HG03432 (cell line): ENCODE measurements at regions not wholly inside any gene's neighbourhood (a gene's known extent, or its start where the extent isn't known, plus 50 kb on each side); places are given as distances from the start of the nearest gene placed in this dataset.
"Not testable (repeated sequence)": the region's sequence is repeated elsewhere in the genome, so short reads cannot be mapped to it uniquely, and the experiment has no call there.

ENCODE experiments used
- ATAC-seq: cut with Tn5 transposase; IDR thresholded peaks from one replicate; pipeline ENCODE4 v1.9.1; 2021; ENCODE audit warnings: mild to moderate bottlenecking, moderate library complexity; ENCODE audit not compliant: unreplicated experiment

DNA sequence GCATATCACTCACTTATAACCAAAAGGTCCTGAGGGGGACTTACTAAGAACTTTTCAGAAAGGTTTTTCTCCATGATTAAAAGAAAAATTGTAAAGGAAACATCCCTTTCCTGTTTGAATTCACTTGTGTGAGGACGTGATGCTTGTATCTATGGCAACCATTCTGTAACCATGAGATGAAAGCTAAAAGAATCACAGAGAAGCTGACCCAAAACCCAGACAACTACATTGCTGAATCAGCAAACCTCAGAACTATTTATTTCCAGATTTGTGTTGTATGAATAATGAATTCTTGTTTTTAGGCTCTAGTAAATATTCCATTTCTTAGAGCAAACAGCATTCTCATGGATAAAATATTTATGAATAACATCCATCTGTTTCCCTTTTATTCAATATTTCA, 91.2 kb downstream of the RCHY1 start:
- ATAC-seq: no peak

DNA sequence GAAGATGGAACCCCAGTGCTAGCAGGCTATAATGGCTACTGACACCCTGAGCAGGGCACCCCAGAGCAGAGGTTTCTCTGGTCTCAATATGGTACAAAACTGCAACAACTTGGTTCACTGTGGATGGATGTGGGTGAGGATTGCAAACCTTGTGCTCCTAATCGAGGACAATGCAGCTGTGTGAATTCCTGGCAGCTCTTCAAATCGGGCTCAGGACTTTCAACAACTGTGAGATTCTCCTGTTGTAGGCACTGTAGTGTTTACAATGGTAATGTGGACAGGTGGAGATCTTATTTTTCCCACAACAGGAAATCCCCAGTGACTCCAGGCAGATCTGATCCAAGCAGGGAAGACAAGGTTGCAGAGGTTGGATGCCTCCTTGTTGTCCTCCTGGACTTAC, 101.5 kb downstream of the RCHY1 start:
- no peak for ATAC-seq

DNA sequence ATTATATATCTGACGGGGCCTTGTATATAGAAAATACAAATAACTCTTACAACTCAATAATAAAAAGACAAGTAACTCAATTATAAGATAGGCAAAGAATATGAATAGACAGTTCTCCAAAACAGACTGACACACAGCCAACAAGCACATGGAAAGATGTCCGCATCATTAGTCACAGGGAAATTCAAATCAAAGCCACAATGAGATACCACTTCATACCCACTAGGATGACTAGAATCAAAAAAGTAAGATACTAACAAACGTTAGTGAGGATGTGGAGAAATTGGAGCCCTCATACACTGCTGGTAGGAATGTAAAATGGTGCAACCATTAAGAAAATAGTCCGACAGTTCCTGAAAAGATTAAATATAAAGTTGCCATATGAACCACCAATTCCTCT, 115.7 kb downstream of the RCHY1 start:
- ATAC-seq: no peak

DNA sequence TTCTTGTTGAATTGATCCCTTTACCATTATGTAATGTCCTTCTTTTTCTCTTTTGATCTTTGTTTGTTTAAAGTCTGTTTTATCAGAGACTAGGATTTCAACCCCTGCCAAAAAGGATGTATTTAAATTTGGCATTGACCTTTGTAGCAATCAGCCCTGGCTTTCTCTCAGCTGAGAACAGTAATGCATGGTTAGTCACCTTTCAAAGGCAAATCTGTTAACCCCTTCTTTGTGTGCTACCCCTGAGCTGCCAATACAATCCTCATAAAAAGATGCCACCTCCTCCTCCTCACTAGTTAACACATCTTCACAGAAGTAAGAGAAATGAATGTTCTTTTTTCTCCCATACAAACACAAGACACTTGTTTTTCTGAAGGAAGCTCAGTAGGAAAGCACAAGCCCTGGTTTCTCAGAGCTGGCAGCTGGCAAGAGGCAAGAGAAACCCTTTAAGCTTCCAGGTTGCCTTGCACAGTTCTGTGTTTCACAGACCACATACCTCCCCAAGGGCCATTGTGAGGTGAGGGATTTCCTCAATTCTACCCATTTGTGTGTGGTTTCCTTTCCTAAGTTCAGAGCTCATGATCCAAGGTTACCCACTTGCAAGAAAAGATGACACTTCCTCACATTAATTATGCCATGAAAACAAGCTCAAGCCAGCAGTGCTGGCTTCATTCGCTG, 122.6 kb downstream of the RCHY1 start:
- ATAC-seq: no peak

DNA sequence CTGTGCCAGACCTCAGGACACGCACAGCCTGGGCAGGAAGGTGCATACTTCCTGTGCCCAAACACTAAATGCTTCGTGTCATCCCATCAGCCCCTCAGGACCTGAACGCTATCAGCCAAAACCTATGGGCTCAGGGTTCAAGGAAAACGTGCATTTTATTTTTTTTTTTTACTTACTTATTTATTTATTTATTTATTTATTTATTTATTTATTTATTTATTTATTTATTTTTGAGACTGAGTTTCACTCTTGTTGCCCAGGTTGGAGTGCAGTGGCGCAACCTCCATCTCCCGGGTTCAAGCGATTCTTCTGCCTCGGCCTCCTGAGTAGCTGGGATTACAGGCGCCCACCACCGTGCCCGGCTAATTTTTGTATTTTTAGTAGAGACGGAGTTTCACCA, 127.8 kb downstream of the RCHY1 start:
- ATAC-seq: not testable (repeated sequence)

DNA sequence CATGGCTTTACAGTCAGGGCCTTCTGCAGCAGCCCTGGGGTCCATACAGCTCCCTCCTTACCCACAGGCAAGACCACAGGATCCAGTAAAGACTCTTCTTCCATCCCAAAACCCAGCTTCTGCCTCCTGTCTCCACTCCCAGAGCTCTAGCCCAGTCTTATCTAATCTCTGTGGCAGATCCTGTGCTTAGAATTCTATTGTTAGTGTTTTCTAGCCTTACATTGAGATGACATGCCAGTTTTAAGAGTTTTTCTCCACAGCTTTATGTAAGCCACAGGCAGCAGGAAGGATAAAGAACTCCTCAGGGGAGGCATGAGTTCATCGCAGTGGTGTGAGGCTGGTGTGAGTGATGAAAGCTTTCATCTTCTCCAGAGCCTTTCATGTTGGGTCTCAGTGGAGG, 129.1 kb downstream of the RCHY1 start:
- no peak for ATAC-seq

DNA sequence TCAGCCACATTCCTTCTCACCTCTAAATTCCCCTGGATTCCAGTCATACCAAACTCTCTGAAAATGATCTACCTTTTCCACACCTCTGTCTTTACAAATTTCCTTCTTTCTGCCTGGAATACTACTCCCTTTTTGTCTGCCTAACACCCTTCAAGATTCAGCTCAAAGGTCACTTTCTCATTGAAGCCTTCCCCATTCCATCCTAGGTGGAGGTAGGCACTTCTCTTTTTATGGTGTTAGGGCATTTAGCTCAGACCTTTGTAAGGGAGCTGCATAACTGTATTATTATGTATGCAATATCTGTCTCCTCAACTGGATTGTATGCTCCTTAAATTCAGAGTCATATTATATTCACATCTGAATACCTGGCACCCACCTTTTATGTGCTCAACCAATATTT, 137.7 kb downstream of the RCHY1 start:
- no peak for ATAC-seq

DNA sequence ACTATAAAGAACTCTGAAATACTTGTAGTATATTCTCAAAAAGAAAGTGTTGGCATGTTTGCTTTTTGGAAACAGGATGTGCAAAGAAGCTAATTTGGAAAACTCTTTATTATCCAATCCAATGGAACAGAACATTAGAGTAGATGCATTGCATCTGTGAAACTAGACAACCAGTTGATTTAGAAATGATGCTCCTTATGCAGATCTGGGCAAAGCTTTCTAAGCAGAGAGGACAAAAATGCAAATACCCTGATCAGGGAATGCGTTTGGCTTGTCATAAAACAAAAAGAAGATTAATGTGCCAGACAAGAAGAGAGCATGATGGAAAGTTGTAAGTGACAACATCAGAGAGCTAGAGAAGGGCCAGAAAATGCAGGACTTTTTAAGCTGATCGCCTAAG, 142.3 kb downstream of the RCHY1 start:
- no peak for ATAC-seq

DNA sequence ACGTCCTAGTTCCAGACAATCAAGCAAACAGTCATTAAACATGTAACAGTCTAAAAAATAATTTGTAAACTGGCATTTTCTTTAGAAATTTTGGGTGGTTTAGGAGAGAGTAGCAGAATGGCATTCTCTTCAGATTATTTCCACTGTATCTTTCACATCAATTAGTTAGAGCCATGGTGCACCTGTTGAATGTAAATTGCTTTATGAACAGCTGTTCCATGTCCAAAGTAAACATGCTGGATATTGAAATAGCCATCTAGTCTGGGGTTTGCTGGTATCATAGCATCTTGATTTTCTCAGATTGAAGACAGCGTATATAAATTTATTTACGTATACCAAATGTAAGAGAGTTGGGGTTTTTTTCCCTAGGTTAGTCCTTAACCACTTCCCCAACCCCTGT, 143.6 kb downstream of the RCHY1 start:
- no peak for ATAC-seq

DNA sequence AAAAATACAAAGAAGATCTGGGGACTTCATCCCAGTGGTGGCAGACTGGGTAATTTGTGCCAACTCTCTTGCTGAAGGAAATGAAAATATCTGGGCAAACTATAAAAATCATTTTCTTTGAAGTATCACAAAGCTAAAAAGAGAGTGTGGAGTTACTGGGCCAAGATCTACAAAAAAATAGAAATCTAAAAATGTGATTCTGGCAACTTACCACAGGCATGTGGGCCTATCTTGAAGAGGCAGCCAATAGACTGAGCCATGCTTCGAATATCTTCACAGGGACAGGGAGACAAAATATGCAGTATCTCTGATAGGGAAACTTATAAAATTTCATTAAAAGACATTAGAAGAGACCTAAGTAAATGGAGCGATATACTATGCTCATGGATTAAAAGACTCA, 168.8 kb downstream of the RCHY1 start:
- no peak for ATAC-seq

DNA sequence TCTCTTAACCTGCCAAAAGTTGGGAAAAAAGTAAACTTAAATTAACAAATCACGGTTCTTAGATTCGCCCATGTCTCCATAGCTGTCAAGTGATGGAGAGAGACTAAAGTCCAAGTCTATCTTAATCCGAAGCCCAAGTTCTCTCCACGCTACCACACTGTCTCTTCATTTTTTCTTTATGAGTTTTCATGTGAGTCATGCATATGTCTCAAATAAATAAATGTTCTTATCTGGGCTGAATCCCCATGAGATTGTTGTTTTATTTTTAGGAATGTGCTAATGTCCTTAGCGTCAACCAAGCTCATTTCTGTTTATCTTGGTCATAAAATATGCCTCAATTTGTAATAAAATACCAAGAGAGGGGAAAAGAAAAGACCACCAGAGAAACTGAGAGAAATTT, 169.3 kb downstream of the RCHY1 start:
- no peak for ATAC-seq

DNA sequence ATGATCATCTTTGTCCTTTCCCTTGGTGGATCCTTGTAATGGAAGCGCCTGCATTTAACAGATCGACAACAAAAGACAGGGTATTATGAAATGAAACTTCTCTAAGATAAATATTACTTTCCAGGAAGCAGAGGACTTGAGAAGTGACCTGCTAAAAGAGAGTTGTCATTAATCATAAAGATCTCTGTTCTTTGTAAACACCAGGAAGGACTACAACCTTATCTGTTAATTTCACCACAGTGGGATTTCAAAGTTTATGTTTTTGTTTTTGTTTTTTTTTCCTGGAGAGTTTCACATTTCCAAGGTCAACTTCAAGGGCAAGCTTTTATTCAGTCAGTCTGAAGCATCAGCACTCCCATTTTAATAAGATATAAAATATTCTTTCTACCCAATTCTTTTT, 170.9 kb downstream of the RCHY1 start:
- no peak for ATAC-seq

DNA sequence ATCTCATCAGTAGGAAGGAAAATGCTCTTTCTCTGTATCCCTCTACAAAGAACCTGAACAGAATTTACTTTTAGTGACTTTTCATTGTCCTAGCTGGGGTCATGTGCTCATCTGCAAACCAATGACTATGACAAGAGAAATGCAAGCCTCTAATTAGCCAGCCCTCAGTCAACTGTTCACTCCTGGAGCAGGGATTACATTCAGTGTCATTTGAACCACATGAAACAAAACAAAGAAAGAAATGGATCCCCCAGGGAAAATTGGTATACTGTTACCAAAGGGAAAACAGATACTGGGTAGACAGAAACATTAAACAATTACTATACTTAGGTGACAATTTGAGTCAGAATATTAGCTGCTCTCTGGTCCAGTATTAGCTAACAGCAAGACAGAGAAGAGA, 173.6 kb downstream of the RCHY1 start:
- no peak for ATAC-seq

DNA sequence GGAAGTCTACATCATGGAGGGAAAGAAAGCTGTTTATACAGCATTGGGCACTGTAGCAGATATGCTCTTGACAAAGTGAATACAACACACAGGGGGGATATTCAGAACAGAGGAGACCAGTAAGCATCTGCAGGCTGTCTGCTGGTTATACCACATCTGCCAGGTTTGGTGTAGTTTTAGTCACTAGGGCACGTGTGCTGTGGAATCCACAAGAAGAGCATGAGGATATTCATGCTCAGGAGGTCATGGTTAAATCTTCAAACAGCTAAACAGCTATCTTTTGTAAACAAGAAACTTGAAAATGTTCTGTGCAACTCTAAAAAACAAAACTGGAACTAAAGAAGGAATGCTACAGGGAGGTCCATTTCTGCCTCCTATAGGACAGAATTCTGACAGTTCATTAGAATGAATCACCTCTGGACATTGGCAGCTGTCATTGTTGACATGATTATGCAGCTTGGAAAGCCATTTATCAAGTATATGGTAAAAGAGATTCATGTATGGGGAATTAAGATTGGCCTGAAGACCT, 175.8 kb downstream of the RCHY1 start:
- no peak for ATAC-seq

DNA sequence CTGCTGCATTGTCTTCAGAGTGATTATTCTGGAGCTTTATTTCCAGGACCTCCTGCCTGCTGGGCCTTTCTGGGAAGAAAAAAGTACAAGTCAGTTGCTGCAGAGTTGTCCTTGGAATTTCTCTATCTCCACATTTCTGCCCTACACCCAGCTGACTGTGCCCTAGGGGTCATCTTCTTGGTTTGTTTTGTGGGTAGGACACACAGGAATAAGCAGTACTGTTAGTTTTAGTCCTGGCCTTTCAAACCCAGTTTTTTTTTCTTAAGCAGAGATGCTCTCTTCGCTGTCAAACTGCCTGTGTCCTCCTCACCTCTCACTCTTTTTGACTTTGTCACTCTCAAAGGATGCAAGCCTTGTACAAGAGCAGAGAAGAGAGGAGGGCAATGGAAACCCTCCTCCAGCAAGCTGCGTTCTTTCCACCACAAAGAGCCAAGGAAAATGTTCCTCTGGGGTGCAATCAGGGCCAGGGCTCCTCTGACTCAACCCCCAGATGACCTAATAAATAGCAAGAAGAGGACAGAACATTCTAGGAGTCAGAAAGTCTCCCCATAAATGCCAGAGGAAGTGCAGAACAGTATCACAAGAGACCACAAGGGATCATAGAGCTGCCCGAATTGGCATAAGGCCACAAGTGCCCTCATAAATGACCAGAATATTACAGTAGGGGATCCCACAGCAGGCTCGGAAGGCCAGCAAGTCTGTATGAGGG, 186.2 kb downstream of the RCHY1 start:
- ATAC-seq: no peak

DNA sequence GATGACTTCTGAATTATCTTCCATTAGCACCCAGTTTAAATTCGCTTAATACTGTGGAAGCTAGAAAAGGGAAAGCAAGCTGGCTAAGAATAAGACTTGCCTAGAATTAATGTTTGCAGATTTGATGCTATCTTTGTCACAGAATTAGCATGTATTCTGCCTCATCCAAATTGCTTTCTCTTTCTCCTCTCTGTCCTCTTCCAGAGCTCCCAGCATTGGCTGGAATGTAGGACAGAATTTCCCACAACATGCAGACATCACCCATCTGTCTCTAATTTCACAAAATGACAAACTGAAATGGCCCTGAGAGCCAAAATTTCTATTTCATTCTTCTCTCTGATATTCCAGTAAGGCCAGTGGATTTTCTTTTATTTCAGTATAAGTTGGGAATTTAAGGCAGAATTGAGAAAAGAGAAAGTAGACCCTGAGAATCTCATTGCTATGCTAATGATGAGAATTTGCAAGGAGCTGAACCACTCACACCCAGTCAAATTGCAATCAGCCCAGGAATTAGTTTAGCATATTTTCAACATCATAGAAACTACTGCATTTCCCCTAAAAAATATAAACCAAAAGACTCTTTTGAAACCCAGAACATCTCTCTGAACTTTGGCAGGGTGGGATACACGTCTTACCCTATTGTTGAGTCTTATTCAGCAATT, 188.8 kb downstream of the RCHY1 start:
- no peak for ATAC-seq

DNA sequence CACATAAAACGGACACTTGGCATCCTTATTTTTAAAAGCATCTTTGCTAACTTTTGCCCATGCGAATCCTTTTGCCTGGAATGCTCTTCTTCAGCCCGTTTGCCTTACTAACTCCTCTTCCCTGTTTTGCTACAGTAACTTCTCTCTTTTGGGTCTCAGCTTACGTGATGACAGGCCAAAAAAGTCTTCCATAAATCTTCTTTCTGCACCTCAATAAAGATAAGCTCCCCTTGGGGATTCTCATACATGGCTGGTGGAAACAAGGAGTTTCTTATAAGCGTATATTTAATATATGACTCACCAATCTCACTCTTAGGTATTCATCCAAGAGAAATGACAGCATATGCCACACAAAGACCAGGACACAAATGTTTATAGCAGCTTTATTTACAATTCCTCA, 192.7 kb downstream of the RCHY1 start:
- no peak for ATAC-seq

DNA sequence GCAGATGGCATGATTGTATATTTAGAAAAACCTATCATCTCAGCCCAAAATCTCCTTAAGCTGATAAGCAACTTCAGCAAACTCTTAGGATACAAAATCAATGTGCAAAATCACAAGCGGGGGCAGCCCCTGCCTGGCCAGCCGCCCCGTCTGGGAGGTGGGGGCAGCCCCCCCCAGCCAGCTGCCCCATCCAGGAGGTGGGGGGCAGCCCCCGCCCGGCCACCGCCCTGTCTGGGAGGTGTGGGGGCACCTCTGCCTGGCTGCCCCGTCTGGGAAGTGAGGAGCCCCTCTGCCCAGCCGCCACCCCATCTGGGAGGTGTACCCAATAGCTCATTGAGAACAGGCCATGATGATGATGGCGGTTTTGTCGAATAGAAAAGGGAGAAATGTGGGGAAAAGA, 196.6 kb downstream of the RCHY1 start:
- not testable (repeated sequence) for ATAC-seq

DNA sequence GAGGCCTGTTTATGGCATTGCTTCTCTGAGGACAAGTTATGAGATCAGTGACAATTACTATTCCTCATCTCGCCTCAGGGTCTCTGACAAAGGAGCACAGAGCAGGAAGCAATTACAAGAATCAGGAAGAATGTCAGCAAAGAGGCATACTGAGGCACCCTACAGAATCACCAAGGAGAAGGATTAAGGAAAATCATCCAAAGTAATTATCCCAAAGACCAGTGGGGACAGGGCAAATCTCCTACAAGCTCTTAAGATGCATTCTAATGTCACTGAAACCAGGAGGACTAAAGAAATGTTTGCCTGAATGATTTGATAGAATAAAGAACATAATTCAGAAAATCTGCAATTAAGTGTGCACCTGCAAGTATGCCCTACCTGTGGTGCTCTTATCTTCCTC, 206.2 kb downstream of the RCHY1 start:
- ATAC-seq: no peak

DNA sequence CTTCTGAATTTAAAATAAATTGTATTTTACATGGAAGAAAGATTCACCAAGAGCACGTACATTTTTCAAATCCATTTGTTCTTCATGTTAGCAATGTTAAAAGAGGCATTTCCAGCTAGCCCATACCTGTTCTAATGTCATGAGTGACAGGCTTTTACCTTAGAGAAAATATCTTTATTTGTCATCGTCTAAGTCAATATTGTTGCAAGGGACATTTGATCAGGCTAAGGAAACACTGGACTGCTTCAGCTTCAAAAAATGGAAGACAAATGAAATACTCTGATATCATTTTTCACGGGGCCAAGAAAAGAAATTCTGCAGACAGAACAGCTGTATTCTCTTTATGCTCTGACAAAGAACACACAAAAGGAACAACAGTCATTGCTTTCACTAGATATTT, 207.7 kb downstream of the RCHY1 start:
- no peak for ATAC-seq

DNA sequence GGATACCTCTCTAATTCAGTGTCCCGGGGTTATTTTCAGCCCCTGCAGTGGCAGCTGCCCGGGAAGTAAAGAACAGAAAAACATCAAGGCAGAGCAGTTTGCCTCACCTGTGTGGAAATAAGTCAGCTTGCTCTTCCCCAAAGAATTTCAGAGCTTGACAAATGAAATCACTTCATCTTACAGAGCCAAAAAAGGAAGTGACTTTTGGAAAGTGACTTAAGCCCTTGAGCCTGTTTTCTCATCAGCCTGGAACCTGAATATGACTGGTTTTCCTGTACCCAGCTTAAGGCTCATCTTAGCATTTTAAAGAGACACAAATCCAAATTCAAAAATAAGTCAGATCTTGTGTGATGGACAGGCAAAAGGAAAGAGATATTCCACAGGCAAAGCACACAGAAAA, 211.6 kb downstream of the RCHY1 start:
- ATAC-seq: no peak

DNA sequence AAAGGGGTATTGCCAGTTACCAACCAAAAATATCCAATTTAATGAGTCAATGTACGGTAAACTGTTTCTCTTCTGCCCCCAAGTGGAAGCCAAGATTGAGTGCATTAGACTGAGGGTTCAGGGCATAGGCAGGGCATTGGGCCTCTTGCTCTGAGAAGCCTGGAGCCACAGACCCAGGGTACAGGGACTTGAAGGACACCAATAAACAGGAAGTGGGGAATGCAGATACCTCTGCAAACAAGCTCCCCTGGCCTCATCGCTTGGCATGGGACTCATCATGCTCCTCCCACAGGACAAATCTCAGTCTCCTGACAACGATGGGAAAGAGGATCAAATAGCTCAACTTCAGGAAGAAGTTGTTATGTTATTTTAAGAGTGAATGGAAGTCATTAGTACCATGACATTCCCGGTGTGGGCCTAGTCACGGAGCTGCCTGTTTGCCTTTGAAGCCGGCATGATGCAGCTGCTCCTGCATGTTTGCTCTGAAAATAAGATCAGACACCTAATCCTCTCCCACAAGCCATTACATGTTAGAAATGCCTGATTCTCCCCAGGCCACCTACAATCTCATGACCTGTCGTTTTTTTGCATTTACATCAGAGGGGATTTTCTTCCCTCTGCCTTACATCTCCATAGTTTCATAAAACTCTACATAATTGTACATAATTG, 224.2 kb downstream of the RCHY1 start:
- ATAC-seq: peak; percentile 73
